Testis (tissue), 2 donors: ENCODE measurements at regions not wholly inside any gene's neighbourhood (a gene's known extent, or its start where the extent isn't known, plus 50 kb on each side); places are given as distances from the start of the nearest gene placed in this dataset.

Experiments used
- DNase-seq: peaks from one replicate; pipeline ENCODE4 v3.0.0-alpha.2; 2019
- H3K27ac ChIP-seq, 2 donors: fragments of 200-600 bp; sonication (generic); one replicate each; pipeline ENCODE4 v1.5.1; 2019
- H3K27me3 ChIP-seq: fragments of 200-600 bp; sonication (generic); one replicate; pipeline ENCODE4 v1.5.1; 2019
- H3K36me3 ChIP-seq: fragments of 200-600 bp; sonication (generic); one replicate; pipeline ENCODE4 v1.5.1; 2017; ENCODE audit warnings: low read depth; ENCODE audit errors: missing control alignments
- H3K4me1 ChIP-seq: fragments of 200-600 bp; sonication (generic); one replicate; pipeline ENCODE4 v1.5.1; 2019
- H3K4me3 ChIP-seq, 2 donors: fragments of 200-600 bp; sonication (generic); one replicate each; pipeline ENCODE4 v1.5.1; 2017 to 2019
- H3K9me3 ChIP-seq: fragments of 200-600 bp; sonication (generic); one replicate; pipeline ENCODE4 v1.5.1; 2017
- POLR2A ChIP-seq: fragments of 450-650 bp; IDR thresholded peaks from one replicate; pipeline ENCODE4 v1.6.1; 2017; ENCODE audit warnings: antibody characterized with exemption, mild to moderate bottlenecking, moderate library complexity
- WGBS, 2 donors: methylation state at CpG; one replicate each; pipeline ENCODE4 v1.1.5; 2018; 5-methylcytosine and 5-hydroxymethylcytosine counted together
- intact Hi-C: fragments of 100-400 bp; cut with DNase I; formaldehyde crosslinking; loops from one replicate; pipeline ENCODE4 v1.15.1; 2023; ENCODE audit warnings: low total_unique reads
- TF ChIP-seq, protein P1 (sequence below), 3 experiments: fragments of 450-650 bp in 2 of 3; fragments of 200-600 bp in 1 of 3; sonication (generic) in 1 of 3; IDR thresholded peaks; one replicate each; pipeline ENCODE4 v1.5.1; 2016 to 2019; ENCODE audit warnings: antibody characterized with exemption in 3 of 3, mild to moderate bottlenecking in 2 of 3, moderate library complexity in 1 of 3

GRCh38 chr3:110736332-110736731, 335.3 kb upstream of the NECTIN3 start:
- no peaks in the 10 kb centered on the region for H3K36me3 ChIP-seq
- no peak overlapping the region for H3K4me3 ChIP-seq
- no peak for DNase-seq
- TF ChIP-seq, protein P1, sequence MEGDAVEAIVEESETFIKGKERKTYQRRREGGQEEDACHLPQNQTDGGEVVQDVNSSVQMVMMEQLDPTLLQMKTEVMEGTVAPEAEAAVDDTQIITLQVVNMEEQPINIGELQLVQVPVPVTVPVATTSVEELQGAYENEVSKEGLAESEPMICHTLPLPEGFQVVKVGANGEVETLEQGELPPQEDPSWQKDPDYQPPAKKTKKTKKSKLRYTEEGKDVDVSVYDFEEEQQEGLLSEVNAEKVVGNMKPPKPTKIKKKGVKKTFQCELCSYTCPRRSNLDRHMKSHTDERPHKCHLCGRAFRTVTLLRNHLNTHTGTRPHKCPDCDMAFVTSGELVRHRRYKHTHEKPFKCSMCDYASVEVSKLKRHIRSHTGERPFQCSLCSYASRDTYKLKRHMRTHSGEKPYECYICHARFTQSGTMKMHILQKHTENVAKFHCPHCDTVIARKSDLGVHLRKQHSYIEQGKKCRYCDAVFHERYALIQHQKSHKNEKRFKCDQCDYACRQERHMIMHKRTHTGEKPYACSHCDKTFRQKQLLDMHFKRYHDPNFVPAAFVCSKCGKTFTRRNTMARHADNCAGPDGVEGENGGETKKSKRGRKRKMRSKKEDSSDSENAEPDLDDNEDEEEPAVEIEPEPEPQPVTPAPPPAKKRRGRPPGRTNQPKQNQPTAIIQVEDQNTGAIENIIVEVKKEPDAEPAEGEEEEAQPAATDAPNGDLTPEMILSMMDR (IDR thresholded peaks at IDR 0.05) = no peak
- TF ChIP-seq POLR2A = no peak
- no peak overlapping the region for H3K27ac ChIP-seq
- 74 to 80% methylated on average over 1 of the region's 1 CpG for WGBS, 2 donors
- intact Hi-C loops = no loop called here
- no peaks in the 10 kb centered on the region for H3K9me3 ChIP-seq
- no peaks in the 10 kb centered on the region for H3K27me3 ChIP-seq
- H3K4me1 ChIP-seq = no peaks in the 10 kb centered on the region

DNA sequence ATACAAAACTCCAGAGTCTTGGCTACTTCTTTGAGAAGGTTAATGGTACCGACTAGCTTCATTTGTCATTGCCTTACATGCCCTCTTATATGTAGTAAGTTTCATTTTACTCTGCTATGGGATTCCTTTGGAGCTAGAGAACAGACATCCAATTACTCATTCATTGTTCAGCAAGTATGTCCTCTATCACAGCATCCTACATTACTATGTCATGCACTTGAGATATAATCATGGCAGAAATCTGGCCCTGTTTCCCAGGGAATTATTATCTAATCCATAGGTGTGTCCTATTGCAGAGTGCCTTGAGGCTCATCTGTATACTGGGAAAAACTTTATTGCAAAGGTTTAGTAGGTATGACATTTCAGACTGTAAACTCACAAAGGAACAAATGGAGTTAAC, 333.1 kb upstream of the NECTIN3 start:
- no peak overlapping the region for H3K27ac ChIP-seq
- no peaks in the 10 kb centered on the region for H3K36me3 ChIP-seq
- no peak overlapping the region for H3K4me3 ChIP-seq
- no peak for DNase-seq
- H3K27me3 ChIP-seq = no peaks in the 10 kb centered on the region
- intact Hi-C loops = no loop called here
- WGBS, 2 donors = 68 to 86% methylated on average over 1 of the region's 1 CpG
- TF ChIP-seq, protein P1 (IDR thresholded peaks at IDR 0.05) = no peak
- TF ChIP-seq POLR2A = no peak
- no peaks in the 10 kb centered on the region for H3K4me1 ChIP-seq
- no peaks in the 10 kb centered on the region for H3K9me3 ChIP-seq

DNA sequence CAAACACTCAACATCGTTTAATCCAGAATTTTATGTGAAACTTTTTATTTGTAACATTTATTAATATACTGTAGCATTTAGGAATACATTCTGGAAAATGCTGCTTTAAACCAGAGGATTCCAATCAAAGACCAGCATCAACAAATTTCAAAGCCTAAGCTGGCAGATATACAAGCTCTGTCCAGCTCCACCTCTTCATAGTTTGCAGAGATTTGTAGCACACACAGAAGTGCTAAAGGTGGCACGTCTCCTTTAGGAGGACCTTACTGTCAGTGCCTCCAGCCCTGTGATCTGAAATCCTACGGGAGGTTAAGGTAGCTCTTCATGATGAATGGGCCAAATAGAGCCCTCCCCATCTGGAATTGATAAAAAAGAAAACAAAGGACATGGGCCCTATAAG, 329.7 kb upstream of the NECTIN3 start:
- TF ChIP-seq, protein P1 (IDR thresholded peaks at IDR 0.05) = no peak
- TF ChIP-seq POLR2A = no peak
- H3K27me3 ChIP-seq = no peaks in the 10 kb centered on the region

GRCh38 chr3:110743202-110743601, 328.4 kb upstream of the NECTIN3 start:
- intact Hi-C loops = no loop called here
- Histone ChIP-seq H3K9me3 (no peaks in the 10 kb centered on the region), H3K27ac (no peak overlapping the region), H3K27me3 (no peaks in the 10 kb centered on the region), H3K4me3 (no peak overlapping the region), H3K36me3 (no peaks in the 10 kb centered on the region), H3K4me1 (no peaks in the 10 kb centered on the region)
- 66 to 70% methylated on average over 1 of the region's 1 CpG for WGBS, 2 donors
- TF ChIP-seq, protein P1 (IDR thresholded peaks at IDR 0.05) = no peak
- no peak for TF ChIP-seq POLR2A
- no peak for DNase-seq

More for the DNA sequence above, 329.7 kb upstream of the NECTIN3 start:
- WGBS, 2 donors = 67 to 71% methylated on average over 3 of the region's 3 CpGs
- no peaks in the 10 kb centered on the region for H3K4me1 ChIP-seq
- H3K27ac ChIP-seq = no peak overlapping the region
- no peak overlapping the region for H3K4me3 ChIP-seq
- no peaks in the 10 kb centered on the region for H3K9me3 ChIP-seq
- no peaks in the 10 kb centered on the region for H3K36me3 ChIP-seq
- intact Hi-C loops = no loop called here
- DNase-seq = no peak

DNA sequence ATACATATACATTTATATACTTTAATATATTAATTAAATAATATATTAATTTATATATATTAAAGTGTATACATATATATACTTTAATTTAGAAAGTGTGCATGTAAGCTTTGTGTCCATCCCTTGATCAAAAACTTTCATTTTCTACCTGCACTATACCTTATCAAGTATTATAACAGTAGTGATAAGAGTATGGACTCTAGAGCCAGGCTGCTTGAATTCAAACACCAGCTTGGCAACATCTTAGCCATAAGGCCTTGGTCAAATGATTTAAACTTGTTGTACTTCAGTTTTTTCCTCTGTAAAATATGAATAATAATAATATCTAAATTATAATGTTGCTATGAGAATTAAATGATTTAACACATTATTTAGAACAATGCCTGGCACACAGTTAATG, 327.6 kb upstream of the NECTIN3 start:
- H3K27ac ChIP-seq = no peak overlapping the region
- intact Hi-C loops = no loop called here
- TF ChIP-seq POLR2A = no peak
- TF ChIP-seq, protein P1 (IDR thresholded peaks at IDR 0.05) = no peak

More for the DNA sequence above, 327.6 kb upstream of the NECTIN3 start:
- no peaks in the 10 kb centered on the region for H3K27me3 ChIP-seq
- no peaks in the 10 kb centered on the region for H3K9me3 ChIP-seq
- no peaks in the 10 kb centered on the region for H3K4me1 ChIP-seq
- H3K36me3 ChIP-seq = no peaks in the 10 kb centered on the region
- no peak overlapping the region for H3K4me3 ChIP-seq
- DNase-seq = no peak
